Fibroblast of lung (primary cell): ENCODE measurements at regions not wholly inside any gene's neighbourhood (a gene's known extent, or its start where the extent isn't known, plus 50 kb on each side); places are given as distances from the start of the nearest gene placed in this dataset.

Experiments used
- CTCF ChIP-seq, 2 donors: IDR thresholded peaks in 1 of 2; conservative IDR thresholded peaks in 1 of 2; 1 replicate in 1 of 2; 2 replicates in 1 of 2; pipeline ENCODE4 v1.5.1; 2011 to 2012; ENCODE audit warnings: low read length in 2 of 2, control low read depth in 1 of 2, inconsistent platforms in 1 of 2, low read depth in 1 of 2, mild to moderate bottlenecking in 1 of 2
- EZH2 ChIP-seq: IDR thresholded peaks from 2 replicates; pipeline ENCODE4 v1.5.1; 2012; ENCODE audit warnings: low read length, control low read depth, mild to moderate bottlenecking; ENCODE audit errors: missing control alignments

- TF ChIP-seq CTCF (conservative IDR thresholded peaks at IDR 0.05 in 1 of 2, IDR thresholded peaks at IDR 0.05 in 1 of 2; ENCODE audit: low read depth in 1 of 2, low read length in 2 of 2) (no peak), EZH2 (no peak)
Measured at GRCh38 chr2:57209799-57210198, 836.8 kb upstream of the VRK2 start.
